ENCODE measurements at regions not wholly inside any gene's neighbourhood (a gene's known extent, or its start where the extent isn't known, plus 50 kb on each side); places are given as distances from the start of the nearest gene placed in this dataset.

- H3K9me3 ChIP-seq (ENCODE audit: control insufficient read depth, insufficient read depth, low read length) = peaks cover 3% of the 10 kb centered on the region; the same call in 1 of the 2 replicates
- ChIA-PET POLR2A (no interaction called here), CTCF (interaction anchor here (0.6 kb wide), 1 partner anchor 1130 kb away, joined by 3 read pairs; no protein-coding TSS in a partner anchor)
- no peak overlapping the region for H3K4me3 ChIP-seq (ENCODE audit: low read depth, low read length)
- DNase-seq (ENCODE audit: low read depth, low spot score) = no peak
- H3K27me3 ChIP-seq (ENCODE audit: control insufficient read depth, insufficient read depth, low read length) = no peaks in the 10 kb centered on the region
- TF ChIP-seq CTCF (IDR thresholded peaks at IDR 0.05; ENCODE audit: low read depth, low read length) = no peak
- no peak overlapping the region for H3K27ac ChIP-seq (ENCODE audit: low read depth, low read length)
Measured at GRCh38 chr5:144093400-144093799, 77.1 kb downstream of the YIPF5 start.

DNA sequence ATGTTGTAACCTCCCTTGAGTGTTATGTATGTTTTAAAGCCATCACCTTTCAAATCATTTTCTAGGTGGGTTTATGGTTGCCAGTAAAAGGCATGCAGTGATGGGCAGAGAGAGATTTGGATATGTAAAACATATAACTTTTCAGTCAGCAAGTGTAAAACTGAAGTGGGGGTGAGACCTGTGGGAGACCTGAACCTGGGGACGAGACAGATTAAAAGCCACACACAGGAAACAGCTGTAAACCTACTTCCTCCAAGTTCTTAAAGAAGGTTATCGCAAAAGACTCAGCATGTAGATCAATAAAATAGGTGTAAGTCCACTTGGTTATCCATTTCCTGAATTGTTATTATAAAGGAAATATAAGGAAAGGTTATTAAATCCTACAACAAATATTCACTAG, 76.6 kb downstream of the YIPF5 start:
- POLR2A ChIA-PET = no interaction called here
- Histone ChIP-seq H3K27ac (ENCODE audit: low read depth, low read length) (no peak overlapping the region), H3K9me3 (ENCODE audit: control insufficient read depth, insufficient read depth, low read length) (peaks cover 3% of the 10 kb centered on the region; the same call in 1 of the 2 replicates), H3K27me3 (ENCODE audit: control insufficient read depth, insufficient read depth, low read length) (no peaks in the 10 kb centered on the region), H3K4me3 (ENCODE audit: low read depth, low read length) (no peak overlapping the region)
- no peak for TF ChIP-seq CTCF (IDR thresholded peaks at IDR 0.05; ENCODE audit: low read depth, low read length)
- CTCF ChIA-PET = interaction anchor here (0.6 kb wide), 1 partner anchor 1130 kb away, joined by 3 read pairs; no protein-coding TSS in a partner anchor
- no peak for DNase-seq (ENCODE audit: low read depth, low spot score)

DNA sequence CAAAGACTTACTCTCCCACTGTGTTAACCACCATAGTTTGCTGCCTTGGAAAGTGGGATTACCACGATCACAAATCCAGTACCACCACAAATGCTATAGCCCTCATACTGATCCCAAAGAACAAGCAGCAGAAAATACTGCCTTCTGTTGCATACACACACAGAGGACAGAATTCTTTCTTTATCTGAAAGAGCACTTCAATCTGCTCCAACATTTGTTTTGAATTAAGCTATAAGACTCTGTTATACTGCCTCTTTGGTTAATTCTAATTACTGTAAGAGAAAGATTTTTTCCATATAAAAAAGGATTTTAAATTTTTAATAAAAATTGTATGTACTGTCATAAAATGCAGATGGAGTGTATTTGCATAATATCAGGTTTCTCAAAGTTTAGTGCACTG, 69.8 kb downstream of the YIPF5 start:
- H3K4me3 ChIP-seq (ENCODE audit: low read depth, low read length) = no peak overlapping the region
- ChIA-PET CTCF (no interaction called here), POLR2A (no interaction called here)
- no peaks in the 10 kb centered on the region for H3K27me3 ChIP-seq (ENCODE audit: control insufficient read depth, insufficient read depth, low read length)
- H3K27ac ChIP-seq (ENCODE audit: low read depth, low read length) = no peak overlapping the region
- no peak for DNase-seq (ENCODE audit: low read depth, low spot score)
- no peaks in the 10 kb centered on the region for H3K9me3 ChIP-seq (ENCODE audit: control insufficient read depth, insufficient read depth, low read length)
- TF ChIP-seq CTCF (IDR thresholded peaks at IDR 0.05; ENCODE audit: low read depth, low read length) = no peak

DNA sequence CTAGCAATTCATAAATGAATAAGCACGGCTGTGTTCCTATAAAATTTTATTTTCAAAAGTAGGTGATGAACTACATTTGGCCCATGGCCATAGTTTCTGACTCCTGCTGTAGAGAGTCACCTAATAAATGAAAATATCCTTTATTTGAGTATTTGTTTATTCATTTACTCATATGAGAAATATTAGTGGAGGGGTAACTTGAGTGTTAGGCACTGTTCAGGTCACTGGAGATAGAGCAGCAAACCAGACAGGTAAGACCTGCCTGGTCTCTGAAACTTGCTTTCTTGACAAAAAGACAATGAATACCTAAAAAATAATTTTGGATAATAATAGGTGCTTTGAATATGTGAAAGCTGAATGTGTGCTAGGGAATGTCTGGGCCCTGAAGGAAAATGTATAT, 68.8 kb downstream of the YIPF5 start:
- Histone ChIP-seq H3K9me3 (ENCODE audit: control insufficient read depth, insufficient read depth, low read length) (no peaks in the 10 kb centered on the region), H3K27ac (ENCODE audit: low read depth, low read length) (no peak overlapping the region), H3K27me3 (ENCODE audit: control insufficient read depth, insufficient read depth, low read length) (no peaks in the 10 kb centered on the region), H3K4me3 (ENCODE audit: low read depth, low read length) (no peak overlapping the region)
- POLR2A ChIA-PET = no interaction called here
- CTCF ChIA-PET = no interaction called here
- TF ChIP-seq CTCF (IDR thresholded peaks at IDR 0.05; ENCODE audit: low read depth, low read length) = no peak
- DNase-seq (ENCODE audit: low read depth, low spot score) = no peak

- Histone ChIP-seq H3K27ac (ENCODE audit: low read depth, low read length) (no peak overlapping the region), H3K27me3 (ENCODE audit: control insufficient read depth, insufficient read depth, low read length) (no peaks in the 10 kb centered on the region), H3K4me3 (ENCODE audit: low read depth, low read length) (no peak overlapping the region), H3K9me3 (ENCODE audit: control insufficient read depth, insufficient read depth, low read length) (no peaks in the 10 kb centered on the region)
- CTCF ChIA-PET = no interaction called here
- no peak for TF ChIP-seq CTCF (IDR thresholded peaks at IDR 0.05; ENCODE audit: low read depth, low read length)
- no peak for DNase-seq (ENCODE audit: low read depth, low spot score)
- POLR2A ChIA-PET = interaction anchor here (0.6 kb wide), 1 partner anchor 13 kb away, joined by 3 read pairs; no protein-coding TSS in a partner anchor
Measured at GRCh38 chr5:144102361-144102760, 68.1 kb downstream of the YIPF5 start.

Data from AG04450 (cell line).